Rectal smooth muscle tissue (tissue), 1 donor: ENCODE measurements at regions not wholly inside any gene's neighbourhood (a gene's known extent, or its start where the extent isn't known, plus 50 kb on each side); places are given as distances from the start of the nearest gene placed in this dataset.

Source experiments
- H3K27ac ChIP-seq: one replicate; pipeline ENCODE4 v1.7.0; 2013; ENCODE audit warnings: low read depth, low read length, inconsistent platforms
- H3K27me3 ChIP-seq: one replicate; pipeline ENCODE4 v1.7.0; 2013; ENCODE audit warnings: low read length; ENCODE audit not compliant: control insufficient read depth, insufficient read depth
- H3K36me3 ChIP-seq: one replicate; pipeline ENCODE4 v1.7.0; 2013; ENCODE audit warnings: low read length; ENCODE audit not compliant: control insufficient read depth, insufficient read depth
- H3K4me1 ChIP-seq: one replicate; pipeline ENCODE4 v1.7.0; 2013; ENCODE audit warnings: low read length; ENCODE audit not compliant: control insufficient read depth, insufficient read depth
- H3K4me3 ChIP-seq: one replicate; pipeline ENCODE4 v1.7.0; 2013; ENCODE audit warnings: low read length
- H3K9ac ChIP-seq: one replicate; pipeline ENCODE4 v1.7.0; 2013; ENCODE audit warnings: low read length

GRCh38 chr18:67243799-67244587 is 272.5 kb downstream of the DSEL start:
- no peaks in the 10 kb centered on the region for H3K4me1 ChIP-seq
- no peak overlapping the region for H3K4me3 ChIP-seq
- no peak overlapping the region for H3K27ac ChIP-seq
- no peak overlapping the region for H3K9ac ChIP-seq
- H3K27me3 ChIP-seq = no peaks in the 10 kb centered on the region
- H3K36me3 ChIP-seq = no peaks in the 10 kb centered on the region

- Histone ChIP-seq H3K9ac (no peak overlapping the region), H3K4me3 (no peak overlapping the region), H3K27me3 (no peaks in the 10 kb centered on the region), H3K4me1 (no peaks in the 10 kb centered on the region), H3K36me3 (no peaks in the 10 kb centered on the region), H3K27ac (no peak overlapping the region)
Measured at GRCh38 chr18:67242001-67242400, 274.5 kb downstream of the DSEL start.

- Histone ChIP-seq H3K36me3 (no peaks in the 10 kb centered on the region), H3K27ac (no peak overlapping the region), H3K4me3 (no peak overlapping the region), H3K4me1 (no peaks in the 10 kb centered on the region), H3K9ac (no peak overlapping the region), H3K27me3 (no peaks in the 10 kb centered on the region)
Measured at GRCh38 chr18:67241299-67241698, 275.2 kb downstream of the DSEL start.

- Histone ChIP-seq H3K4me3 (no peak overlapping the region), H3K4me1 (no peaks in the 10 kb centered on the region), H3K9ac (no peak overlapping the region), H3K27me3 (no peaks in the 10 kb centered on the region), H3K36me3 (no peaks in the 10 kb centered on the region), H3K27ac (no peak overlapping the region)
Measured at GRCh38 chr18:67239826-67240225, 276.7 kb downstream of the DSEL start.

- no peak overlapping the region for H3K9ac ChIP-seq
- no peaks in the 10 kb centered on the region for H3K27me3 ChIP-seq
- no peak overlapping the region for H3K27ac ChIP-seq
- H3K36me3 ChIP-seq = no peaks in the 10 kb centered on the region
- no peak overlapping the region for H3K4me3 ChIP-seq
- H3K4me1 ChIP-seq = no peaks in the 10 kb centered on the region
Measured at GRCh38 chr18:67232991-67233390, 283.5 kb downstream of the DSEL start.

- no peaks in the 10 kb centered on the region for H3K4me1 ChIP-seq
- no peaks in the 10 kb centered on the region for H3K27me3 ChIP-seq
- H3K27ac ChIP-seq = no peak overlapping the region
- H3K9ac ChIP-seq = no peak overlapping the region
- H3K4me3 ChIP-seq = no peak overlapping the region
- no peaks in the 10 kb centered on the region for H3K36me3 ChIP-seq
Measured at GRCh38 chr18:67232406-67232805, 284.1 kb downstream of the DSEL start.

GRCh38 chr18:67222887-67223286 is 293.6 kb downstream of the DSEL start:
- no peak overlapping the region for H3K27ac ChIP-seq
- no peaks in the 10 kb centered on the region for H3K36me3 ChIP-seq
- no peaks in the 10 kb centered on the region for H3K4me1 ChIP-seq
- H3K27me3 ChIP-seq = no peaks in the 10 kb centered on the region
- H3K4me3 ChIP-seq = no peak overlapping the region
- no peak overlapping the region for H3K9ac ChIP-seq

- Histone ChIP-seq H3K4me3 (no peak overlapping the region), H3K4me1 (no peaks in the 10 kb centered on the region), H3K27me3 (no peaks in the 10 kb centered on the region), H3K9ac (no peak overlapping the region), H3K36me3 (no peaks in the 10 kb centered on the region), H3K27ac (no peak overlapping the region)
Measured at GRCh38 chr18:67219821-67220220, 296.7 kb downstream of the DSEL start.

- Histone ChIP-seq H3K4me3 (no peak overlapping the region), H3K27ac (no peak overlapping the region)
Measured at GRCh38 chr18:67218556-67218955, 298.0 kb downstream of the DSEL start.

GRCh38 chr18:67217551-67218166 is 298.9 kb downstream of the DSEL start:
- no peaks in the 10 kb centered on the region for H3K36me3 ChIP-seq
- no peak overlapping the region for H3K4me3 ChIP-seq
- H3K27ac ChIP-seq = no peak overlapping the region
- H3K27me3 ChIP-seq = no peaks in the 10 kb centered on the region
- no peak overlapping the region for H3K9ac ChIP-seq
- no peaks in the 10 kb centered on the region for H3K4me1 ChIP-seq

More at GRCh38 chr18:67218556-67218955, 298.0 kb downstream of the DSEL start:
- H3K4me1 ChIP-seq = no peaks in the 10 kb centered on the region
- no peaks in the 10 kb centered on the region for H3K36me3 ChIP-seq
- no peaks in the 10 kb centered on the region for H3K27me3 ChIP-seq
- no peak overlapping the region for H3K9ac ChIP-seq

GRCh38 chr18:67216846-67217245 is 299.7 kb downstream of the DSEL start:
- H3K27ac ChIP-seq = no peak overlapping the region
- no peak overlapping the region for H3K4me3 ChIP-seq
- H3K27me3 ChIP-seq = no peaks in the 10 kb centered on the region
- H3K36me3 ChIP-seq = no peaks in the 10 kb centered on the region
- no peak overlapping the region for H3K9ac ChIP-seq
- H3K4me1 ChIP-seq = no peaks in the 10 kb centered on the region

GRCh38 chr18:67215686-67216085 is 300.8 kb downstream of the DSEL start:
- no peaks in the 10 kb centered on the region for H3K4me1 ChIP-seq
- H3K9ac ChIP-seq = no peak overlapping the region
- no peaks in the 10 kb centered on the region for H3K27me3 ChIP-seq
- H3K4me3 ChIP-seq = no peak overlapping the region
- H3K27ac ChIP-seq = no peak overlapping the region
- H3K36me3 ChIP-seq = no peaks in the 10 kb centered on the region

- H3K27me3 ChIP-seq = no peaks in the 10 kb centered on the region
- H3K27ac ChIP-seq = no peak overlapping the region
- no peak overlapping the region for H3K4me3 ChIP-seq
- no peaks in the 10 kb centered on the region for H3K36me3 ChIP-seq
- no peaks in the 10 kb centered on the region for H3K4me1 ChIP-seq
- no peak overlapping the region for H3K9ac ChIP-seq
Measured at GRCh38 chr18:67211646-67212045, 304.9 kb downstream of the DSEL start.
